Stimulated activated CD4-positive, alpha-beta T cell treated with anti-CD3 and anti-CD28 coated beads, Interleukin-12 subunit alpha, Interleukin-12 subunit beta, amount 100 ng/mL, for 48 hours (primary cell): ENCODE measurements at regions not wholly inside any gene's neighbourhood (a gene's known extent, or its start where the extent isn't known, plus 50 kb on each side); places are given as distances from the start of the nearest gene placed in this dataset.
"Not testable (repeated sequence)": the region's sequence is repeated elsewhere in the genome, so short reads cannot be mapped to it uniquely, and the experiment has no call there.

Experiments
- DNase-seq, 3 donors: peaks; one replicate each; pipeline ENCODE4 v3.0.0-alpha.2; 2020; ENCODE audit warnings: low read depth in 2 of 3, low spot score in 1 of 3

DNA sequence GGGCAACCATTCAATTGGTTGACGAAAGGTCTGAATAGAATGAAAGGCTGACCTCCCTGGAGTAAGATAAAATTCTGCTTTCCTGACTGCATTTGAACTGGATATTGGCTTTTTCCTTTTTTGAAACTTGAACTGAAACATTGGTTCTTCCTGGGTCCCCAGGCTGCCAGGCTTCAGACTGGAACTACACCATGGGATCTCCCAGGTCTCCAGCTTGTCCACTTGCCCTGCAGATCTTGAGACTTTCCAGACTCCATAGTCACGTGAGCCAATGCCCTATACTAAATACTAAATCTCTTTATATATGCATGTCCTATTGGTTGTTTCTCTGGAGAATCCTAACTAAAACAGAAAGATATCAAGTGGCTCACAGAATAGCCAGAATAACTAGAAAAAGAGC lies 118.7 kb upstream of the KRR1 start:
- DNase-seq = no peak

DNA sequence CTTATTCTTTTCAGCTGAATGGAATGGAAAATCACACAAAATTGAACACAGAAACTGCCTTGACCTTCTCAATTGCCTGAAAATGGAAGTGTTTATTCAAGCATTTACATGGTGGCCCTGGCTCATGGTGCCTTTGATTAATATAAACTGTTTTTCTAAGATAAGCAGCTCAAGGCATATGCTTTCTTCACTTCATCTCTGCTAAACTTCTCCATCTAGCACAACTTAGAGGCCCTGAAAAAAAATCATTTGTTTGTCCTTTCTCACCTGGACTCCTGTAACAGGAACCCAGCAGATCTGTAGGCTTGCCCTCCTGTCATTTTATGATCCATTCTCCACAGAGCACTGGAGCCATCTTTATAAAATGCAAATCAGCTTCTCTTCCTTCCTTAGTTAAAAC lies 117.5 kb upstream of the KRR1 start:
- DNase-seq = no peak

DNA sequence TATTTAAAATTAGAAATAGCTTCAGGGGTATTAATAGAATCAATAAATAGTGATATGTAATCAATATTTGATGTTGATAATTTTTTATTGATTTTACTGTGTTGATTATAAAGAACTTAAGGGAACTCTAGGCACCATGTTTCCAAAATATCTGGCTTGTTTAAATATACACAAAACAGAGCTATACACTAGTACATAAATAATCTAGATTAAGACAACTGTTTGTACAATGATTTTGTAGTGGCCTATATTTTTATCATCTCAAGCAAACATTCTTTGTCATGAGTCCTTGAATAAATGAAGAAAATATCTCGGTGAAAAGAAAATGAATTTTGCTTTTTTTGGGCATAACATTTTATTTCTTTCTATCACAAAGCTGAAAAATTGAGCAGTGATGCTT lies 117.1 kb upstream of the KRR1 start:
- DNase-seq = no peak

DNA sequence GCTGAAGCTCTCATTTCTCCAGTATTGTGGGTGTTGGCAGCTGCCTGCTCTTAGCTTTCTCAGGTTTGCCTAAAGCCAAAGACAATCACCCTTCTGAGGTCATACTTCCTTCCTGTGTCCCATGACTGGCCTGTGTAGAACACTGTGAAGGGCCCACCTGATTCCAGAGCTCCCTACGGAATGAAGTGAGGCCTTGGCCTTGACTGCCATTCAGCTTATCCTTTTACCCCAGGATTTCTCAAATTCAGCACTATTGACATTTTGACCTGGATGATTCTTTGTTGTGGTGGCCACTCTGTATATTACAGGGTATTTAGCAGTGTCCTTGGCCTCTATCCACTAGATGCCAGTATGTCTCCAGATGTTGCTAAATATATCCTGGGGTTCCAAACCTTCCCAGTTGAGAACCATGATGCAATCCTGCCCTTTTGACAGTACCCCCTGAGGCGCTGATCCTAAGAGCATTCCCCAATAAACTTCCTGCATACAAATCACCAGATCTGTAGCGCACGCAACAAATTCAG lies 112.3 kb upstream of the KRR1 start:
- no peak for DNase-seq

DNA sequence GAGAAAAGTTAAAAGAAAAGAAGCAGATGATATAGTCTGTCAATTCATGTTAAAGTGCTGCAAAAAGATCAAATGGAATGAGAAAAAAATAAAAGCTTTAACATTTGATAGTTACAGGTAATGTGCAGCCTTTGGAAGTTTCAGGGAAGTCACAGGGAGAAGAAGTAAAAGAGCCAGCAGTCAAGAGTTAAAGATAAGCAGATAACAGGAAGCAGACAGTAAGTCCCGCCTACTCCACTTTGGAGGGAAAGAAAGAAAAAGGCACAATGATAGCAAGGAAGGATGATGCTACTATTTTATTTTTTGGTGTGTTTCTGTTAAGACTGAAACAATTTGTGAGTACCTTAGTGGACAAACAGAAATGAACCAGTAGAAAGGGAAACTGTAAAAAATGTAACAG lies 111.1 kb upstream of the KRR1 start:
- no peak for DNase-seq

DNA sequence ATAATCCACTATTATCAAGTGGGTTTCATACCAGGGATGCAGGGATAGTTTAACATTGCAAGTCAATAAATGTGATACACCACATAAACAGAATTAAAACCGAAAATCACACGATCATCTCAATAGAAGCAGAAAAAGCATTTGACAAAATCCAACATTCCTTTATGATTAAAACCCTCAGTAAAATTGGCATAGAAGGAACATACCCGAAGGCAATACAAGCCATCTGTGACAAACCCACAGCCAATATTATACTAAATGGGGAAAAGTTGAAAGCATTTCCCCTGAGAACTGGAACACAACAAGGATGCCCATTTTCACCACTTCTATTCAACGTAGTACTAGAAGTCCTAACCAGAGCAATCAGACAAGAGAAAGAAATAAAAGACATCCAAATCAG lies 103.0 kb upstream of the KRR1 start:
- not testable (repeated sequence) for DNase-seq

DNA sequence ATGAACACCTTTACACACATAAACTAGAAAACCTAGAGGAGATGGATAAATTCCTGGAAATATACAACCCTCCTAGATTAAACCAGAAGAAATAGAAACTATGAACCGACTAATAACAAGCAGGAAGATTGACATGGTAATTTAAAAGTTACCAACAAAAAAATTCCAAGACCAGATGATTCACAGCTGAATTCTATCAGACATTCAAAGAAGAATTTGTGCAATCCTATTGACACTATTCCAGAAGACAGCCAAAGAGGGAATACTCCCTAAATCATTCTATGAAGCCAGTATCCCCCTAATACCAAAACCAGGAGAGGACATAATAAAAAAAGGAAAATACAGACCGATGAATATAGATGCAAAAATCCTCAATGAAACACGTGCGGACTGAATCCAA lies 102.6 kb upstream of the KRR1 start:
- no peak for DNase-seq

DNA sequence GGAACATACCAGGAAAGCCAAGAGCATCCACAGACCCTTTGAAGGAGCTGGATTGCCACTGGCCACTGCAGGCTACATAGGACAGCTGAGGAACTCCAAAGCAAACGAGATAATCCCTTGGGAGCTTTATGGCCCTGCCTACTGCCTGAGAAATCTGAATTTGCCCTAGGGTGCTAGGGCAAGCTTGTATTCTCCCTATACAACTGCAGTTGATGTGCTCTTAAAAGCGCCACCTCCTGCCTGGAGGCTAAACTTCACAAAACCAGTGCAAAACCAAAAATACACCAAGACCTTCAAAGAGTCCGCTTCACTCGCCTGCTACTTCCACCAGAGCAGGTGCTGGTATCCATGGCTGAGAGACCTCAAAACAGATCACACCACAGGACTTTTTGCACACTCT lies 99.6 kb upstream of the KRR1 start:
- DNase-seq = no peak

DNA sequence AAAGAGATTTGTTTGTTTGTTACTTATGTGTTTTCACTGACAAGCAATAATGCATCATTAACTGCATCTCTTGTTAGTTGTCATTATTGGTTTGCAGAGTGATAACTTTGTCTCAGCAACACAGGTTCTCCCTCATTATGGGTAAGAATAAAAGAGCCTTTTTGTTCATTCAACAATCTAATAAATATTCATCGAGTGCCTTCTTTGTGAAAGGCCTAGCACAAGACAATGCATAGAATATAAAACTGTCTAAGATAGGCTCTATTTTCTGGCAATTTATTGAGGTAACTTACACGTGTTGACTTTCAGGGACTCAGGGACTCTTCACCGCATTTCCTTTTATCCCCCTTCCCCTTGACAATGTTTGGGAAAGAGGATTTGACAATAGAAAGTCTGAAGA lies 95.5 kb upstream of the KRR1 start:
- no peak for DNase-seq

DNA sequence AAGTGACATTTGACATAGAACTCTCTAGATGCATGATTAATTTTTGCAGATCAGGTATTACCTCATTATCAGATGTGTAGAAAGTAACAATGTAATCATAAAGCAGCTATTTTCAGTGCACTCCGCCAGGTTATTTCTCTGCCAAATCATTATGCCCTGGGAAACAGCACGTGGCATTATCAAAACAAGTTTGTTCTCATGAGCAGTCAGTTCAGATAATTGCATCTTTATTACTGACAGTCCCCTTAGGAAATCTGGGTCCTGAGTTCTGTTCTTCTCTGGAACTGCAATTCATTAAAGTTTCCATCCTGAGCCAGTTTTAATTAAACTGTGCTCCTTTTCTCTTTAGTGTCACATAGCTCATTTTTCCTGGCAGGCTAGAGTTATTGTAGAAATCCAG lies 94.7 kb upstream of the KRR1 start:
- no peak for DNase-seq

DNA sequence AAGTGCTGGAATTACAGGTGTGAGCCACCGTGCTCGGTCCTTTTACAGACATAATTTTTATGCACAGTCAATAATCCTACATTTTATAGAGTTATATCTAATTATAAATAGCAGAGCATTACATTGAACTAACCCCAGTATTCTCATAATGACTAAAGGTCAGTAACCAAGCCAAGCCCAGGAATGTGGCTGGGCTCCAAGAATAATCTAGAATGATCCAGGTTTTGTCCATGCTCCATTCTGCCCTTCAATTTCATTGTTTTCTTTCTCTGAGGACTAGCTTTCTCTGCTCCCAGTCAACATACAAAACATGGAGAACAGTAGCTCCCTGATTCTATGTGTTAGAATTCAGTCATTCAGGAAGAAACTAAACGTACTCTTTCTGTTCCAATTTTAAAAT lies 92.1 kb upstream of the KRR1 start:
- DNase-seq = no peak

DNA sequence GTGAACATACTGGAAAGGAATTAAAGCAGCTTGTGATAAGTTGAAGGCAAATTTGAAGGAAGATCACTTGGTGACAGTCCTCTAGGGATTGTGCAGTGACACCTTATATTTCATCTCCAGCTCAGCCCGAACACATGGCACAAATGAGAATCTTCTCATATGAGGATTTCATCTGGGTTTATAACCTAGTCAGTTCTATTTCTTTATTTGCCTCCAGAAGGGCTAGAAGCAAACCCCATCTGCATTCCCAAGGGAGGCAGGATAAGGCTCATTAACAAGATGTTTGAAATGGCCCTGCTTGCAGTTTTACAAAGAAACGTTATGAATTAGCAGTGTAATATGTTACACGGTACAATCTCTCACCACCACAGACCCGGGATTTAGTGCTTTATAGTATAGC lies 90.7 kb upstream of the KRR1 start:
- no peak for DNase-seq

DNA sequence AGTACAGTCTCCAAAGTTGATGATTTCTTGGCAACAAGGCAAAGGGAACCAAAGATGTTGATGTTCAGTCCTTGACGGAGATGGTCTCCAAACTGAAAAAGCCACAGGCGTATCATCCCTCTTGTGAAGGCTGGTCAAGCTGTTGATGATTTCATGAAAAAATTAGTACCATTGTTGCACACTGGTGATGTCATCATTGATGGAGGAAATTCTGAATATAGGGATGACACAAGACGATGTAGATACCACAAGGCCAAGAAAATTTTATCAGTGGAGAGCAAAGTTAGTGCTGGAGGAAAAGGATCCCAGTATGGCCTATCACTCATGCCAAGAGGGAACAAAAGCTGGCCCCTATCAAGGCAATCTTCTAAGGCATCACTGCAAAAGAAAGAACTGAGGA lies 88.7 kb upstream of the KRR1 start:
- no peak for DNase-seq

DNA sequence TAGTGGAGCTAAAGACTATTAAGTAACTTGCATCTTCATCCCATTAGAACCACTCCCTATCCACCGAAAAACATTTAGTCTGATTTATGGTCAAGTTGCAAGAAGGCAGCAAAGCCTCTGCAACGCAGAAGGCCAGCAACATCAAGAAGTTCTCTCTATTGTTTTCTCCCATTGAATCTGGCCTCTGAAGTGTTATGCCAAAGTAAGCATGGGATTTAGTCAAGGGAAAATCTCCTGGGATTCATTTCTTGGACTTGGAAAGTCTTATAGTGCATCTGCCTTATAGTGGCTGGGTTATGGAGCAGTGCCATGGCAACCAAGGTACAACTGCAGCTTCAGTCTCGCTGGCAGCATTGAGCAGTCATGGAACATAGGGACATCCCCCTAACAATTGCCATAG lies 87.7 kb upstream of the KRR1 start:
- DNase-seq = no peak

DNA sequence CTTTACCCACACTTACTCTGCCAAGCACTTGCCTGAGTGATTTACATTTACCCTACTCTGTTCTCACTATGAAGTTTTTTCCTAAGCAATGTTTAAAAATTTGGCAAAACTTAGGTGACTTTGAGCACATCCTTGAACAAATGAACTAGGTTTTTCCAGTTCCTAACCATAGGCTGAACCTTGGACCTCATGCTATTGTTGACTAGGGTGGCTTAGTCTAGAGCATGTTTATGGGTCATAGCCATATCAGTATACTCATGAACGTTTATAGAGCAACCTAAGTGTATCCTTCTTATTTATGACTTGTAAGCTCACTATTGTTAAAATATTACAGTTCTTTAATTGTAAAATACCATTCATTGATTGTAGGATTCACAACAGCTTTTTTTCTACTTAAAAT lies 85.0 kb upstream of the KRR1 start:
- no peak for DNase-seq

DNA sequence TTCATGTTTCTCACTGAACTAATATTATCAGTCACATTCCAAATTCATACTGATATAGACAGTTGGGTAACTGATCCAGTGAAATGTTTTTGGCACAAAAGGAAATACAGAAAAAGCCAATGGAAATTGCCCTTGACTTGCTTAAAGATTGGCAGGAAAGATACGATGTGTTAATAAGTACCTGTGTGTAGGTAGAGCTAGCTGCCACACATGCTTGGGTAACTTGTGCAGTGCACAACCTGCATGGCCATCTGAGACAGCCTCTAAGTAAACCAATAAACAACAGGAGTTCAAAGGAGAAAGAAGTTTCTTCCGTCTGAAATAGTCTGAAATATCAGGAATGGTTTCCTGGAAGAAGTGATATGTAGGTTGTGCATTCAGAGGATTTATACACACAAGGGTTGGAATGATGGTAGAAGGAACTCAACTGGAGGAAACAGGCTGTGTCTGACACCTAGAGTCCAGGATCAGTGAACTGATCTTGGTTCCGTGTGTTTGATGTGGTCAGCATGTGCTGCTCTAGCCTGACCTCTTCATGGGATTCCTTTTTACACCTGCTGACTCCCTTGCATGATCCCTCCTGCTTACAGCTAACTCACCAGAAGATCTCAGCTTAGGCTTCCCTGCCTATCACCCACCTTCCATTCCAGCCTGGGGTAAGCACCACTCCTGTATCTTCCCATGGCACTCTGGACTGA lies 81.4 kb upstream of the KRR1 start:
- no peak for DNase-seq

DNA sequence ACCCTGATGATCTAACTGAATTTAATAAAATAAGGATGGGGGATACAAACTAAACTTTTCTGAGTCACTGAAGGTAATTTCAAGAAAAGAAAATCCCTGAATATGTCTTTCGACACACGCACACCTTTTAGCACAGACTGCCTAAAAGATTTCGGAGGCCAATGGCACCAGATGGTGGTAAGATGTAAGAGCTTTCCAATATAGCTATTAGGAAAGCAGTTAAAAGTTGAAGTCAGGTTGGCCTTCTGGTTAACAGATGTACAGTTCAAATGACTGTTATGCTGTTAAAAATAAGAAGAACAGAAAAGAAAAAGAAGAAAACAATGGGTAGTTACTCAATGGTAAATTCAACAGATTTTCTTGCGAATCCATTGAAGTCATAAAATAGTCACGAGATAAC lies 80.7 kb upstream of the KRR1 start:
- no peak for DNase-seq

DNA sequence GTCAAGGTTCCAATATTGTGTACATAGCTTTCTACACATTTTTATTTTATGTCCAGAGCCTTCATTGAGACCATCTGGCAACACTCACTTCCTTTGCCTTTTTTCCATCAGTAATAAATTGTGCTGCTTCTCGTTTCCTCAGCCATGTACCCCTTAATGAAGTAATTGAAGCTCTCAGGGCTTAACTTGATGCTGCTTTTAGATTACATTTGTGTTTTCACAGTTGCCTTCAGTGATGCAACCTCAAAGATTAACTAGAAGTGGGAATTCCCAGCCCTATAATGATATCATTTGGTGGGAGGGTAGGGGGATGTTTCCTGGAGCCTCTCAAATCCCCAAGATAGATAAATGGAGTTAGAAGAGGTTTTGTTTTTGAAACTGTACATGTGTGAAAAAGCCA lies 80.2 kb upstream of the KRR1 start:
- DNase-seq = no peak

DNA sequence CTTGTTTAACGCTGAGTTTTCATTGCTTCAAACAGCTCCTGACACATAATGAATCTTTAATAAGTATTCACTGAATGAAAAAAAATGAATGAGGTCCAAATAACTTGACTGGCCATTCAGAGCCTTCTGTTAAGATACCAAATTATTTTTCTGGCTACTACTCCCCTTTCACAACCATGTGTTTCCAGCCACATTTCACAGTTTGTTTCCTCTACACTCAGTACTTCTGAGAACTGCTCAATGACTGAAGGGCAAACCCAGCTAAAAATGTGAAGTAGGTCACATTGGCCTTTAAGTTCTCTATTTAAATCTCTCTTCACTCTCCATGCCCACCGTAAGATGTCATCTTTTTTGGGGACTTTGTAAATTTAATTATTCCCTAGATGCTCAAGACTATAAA lies 78.4 kb upstream of the KRR1 start:
- DNase-seq = no peak

DNA sequence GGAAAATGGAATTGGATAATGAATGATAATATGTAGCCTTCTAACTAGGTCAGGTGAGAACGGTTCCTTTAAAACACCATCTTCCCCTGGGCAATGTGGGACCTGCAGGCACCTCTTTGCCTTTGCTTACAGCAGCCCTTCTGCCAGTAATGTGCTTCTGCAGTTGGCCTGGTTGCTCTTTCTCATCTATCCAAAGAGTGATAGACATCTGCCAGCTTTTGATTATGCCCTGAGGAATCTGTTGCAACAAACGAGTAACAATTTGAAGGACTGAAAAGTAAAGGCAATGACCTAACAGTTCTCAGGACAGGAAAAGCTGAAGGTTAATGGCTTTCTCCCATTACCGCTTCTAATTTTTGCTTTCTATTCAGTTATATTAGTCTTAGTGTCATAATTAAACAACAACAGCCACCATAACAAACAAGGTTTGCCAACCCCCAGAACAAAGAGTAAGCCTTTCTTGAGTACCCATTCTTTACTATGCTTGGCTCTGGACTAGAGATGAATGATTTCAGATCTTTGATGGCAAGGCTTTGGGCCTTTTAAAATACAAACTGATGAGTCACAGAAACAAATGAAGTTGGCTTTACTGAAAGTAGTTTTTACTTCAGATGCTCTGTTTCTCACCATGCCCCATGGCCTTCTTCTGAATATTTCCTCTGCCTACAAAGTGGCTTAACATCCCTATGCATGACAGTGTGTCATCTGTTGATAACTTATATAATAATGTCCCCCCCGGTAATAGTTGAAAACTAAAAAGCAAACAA lies 76.1 kb upstream of the KRR1 start:
- no peak for DNase-seq

DNA sequence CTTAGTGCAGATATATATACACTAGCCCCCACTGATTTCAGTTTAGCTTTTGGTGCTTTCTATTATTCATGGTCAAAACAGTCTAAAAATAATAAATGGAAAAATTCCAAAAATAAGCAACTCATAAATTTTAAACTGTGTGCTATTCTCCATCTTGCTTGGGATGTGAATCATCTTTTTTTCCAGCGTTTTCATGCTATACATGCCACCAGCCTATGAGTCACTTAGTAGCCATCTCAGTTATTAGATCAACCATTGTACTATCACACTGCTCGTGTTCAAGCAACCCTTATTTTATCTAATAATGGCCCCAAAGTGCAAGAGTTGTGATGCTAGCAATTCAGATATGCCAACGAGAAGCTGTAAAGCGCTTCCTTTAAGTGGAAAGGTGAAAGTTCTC lies 73.9 kb upstream of the KRR1 start:
- no peak for DNase-seq

DNA sequence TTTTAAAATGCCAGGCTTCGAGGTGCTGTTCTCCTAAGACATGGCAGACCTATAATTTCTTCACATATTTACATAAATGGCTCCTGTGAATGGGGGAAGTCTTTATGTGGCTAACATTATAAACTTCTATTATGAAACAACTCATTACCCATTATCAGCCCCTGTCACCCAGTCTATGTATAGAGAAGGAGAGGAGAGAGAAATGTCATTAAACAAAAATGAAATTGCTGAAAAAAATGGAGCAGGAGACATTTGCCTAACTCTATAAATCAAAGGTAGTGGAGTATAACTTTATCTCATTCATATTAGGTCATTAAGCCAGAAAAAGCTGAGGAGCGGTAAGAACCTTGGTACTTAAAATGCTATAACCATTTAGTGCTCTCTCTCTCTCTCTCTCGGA lies 71.9 kb upstream of the KRR1 start:
- DNase-seq = no peak

DNA sequence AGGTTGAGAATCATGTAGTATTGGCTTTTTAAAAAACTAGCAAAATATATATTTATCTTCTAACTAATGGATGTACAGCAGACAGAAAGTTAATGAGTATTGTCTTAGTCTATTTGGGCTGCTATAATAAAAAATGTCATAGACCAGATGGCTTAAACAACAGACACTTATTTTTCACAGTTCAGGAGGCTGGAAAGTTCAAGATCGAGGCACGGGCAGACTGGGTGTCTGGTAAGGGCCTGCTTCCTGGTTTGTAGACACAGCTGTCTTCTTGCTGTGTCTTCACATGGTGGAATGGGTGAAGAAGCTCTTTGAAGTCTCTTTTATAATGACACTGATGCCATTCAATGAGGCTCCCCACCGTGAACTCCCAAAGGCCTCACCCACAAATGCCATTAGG lies 70.1 kb upstream of the KRR1 start:
- no peak for DNase-seq
